ENCODE measurements at regions not wholly inside any gene's neighbourhood (a gene's known extent, or its start where the extent isn't known, plus 50 kb on each side); places are given as distances from the start of the nearest gene placed in this dataset.

GRCh38 chr5:67476995-67477394 lies 280.4 kb upstream of the CD180 start:
- TF ChIP-seq POLR2AphosphoS5 (IDR thresholded peaks at IDR 0.05; ENCODE audit: low read depth, low read length) (no peak), POLR2A (IDR thresholded peaks at IDR 0.05; ENCODE audit: low read depth, low read length) (no peak), TAF1 (IDR thresholded peaks at IDR 0.05; ENCODE audit: low read depth, low read length) (no peak), POU2F2 (IDR thresholded peaks at IDR 0.05; ENCODE audit: low read depth, low read length) (no peak)
